ENCODE measurements at regions not wholly inside any gene's neighbourhood (a gene's known extent, or its start where the extent isn't known, plus 50 kb on each side); places are given as distances from the start of the nearest gene placed in this dataset.

DNA sequence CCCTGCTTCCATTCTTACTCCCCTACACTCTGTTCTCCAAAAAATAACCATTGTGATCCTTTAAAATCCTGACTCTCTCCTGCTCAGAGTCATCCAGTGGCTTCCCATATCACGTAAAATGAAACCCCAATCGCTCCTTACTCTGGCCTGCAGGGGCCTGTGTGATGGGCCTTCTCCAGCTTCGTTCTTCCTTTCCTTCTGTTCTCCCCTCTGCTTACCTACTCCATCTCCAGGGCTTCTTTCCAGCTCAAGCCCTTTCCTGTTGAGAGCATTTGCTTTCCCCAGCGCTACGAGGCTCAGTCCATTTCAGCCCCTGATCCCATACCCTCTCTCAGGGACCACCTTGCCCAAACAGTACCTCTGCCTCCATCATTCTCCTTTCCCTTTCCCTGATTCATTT, 144.4 kb upstream of the ARHGAP5 start:
- peak; percentile 42 for DNase-seq
- Histone ChIP-seq H3K18ac (ENCODE audit: low read length) (no peak overlapping the region), H3K79me2 (ENCODE audit: control insufficient read depth, insufficient read depth, low read length) (no peaks in the 10 kb centered on the region), H2BK120ac (ENCODE audit: low read depth, low read length) (no peak overlapping the region), H2BK15ac (replicated peaks; ENCODE audit: low read depth) (no peak overlapping the region), H3K4ac (ENCODE audit: low read depth, low read length) (no peak overlapping the region), H3K36me3 (ENCODE audit: control insufficient read depth, insufficient read depth, low read length) (no peaks in the 10 kb centered on the region), H3K9ac (ENCODE audit: low read length) (no peak overlapping the region), H3K4me3 (ENCODE audit: low read length) (no peak overlapping the region), H3K23ac (ENCODE audit: low read length) (no peak overlapping the region), H3K4me2 (ENCODE audit: low read length) (no peak overlapping the region), H4K5ac (ENCODE audit: low read length) (no peak overlapping the region), H3K56ac (ENCODE audit: low read length) (peak overlapping the region; percentile 46), H3K4me1 (ENCODE audit: control insufficient read depth, low read depth, low read length) (peaks cover 3% of the 10 kb centered on the region), H2BK5ac (ENCODE audit: low read length) (no peak overlapping the region), H2AK5ac (ENCODE audit: low read length) (no peak overlapping the region), H4K8ac (ENCODE audit: low read depth, low read length) (no peak overlapping the region), H3K27me3 (ENCODE audit: insufficient read depth, low read length, poor library complexity) (no peaks in the 10 kb centered on the region), H3K27ac (ENCODE audit: low read depth, low read length) (no peak overlapping the region), H3K79me1 (ENCODE audit: low read length) (no peaks in the 10 kb centered on the region)
- no CpG with 5 or more reads among the region's 5 CpGs for WGBS (ENCODE audit: extremely low coverage, insufficient coverage, low lambda C conversion rate)

DNA sequence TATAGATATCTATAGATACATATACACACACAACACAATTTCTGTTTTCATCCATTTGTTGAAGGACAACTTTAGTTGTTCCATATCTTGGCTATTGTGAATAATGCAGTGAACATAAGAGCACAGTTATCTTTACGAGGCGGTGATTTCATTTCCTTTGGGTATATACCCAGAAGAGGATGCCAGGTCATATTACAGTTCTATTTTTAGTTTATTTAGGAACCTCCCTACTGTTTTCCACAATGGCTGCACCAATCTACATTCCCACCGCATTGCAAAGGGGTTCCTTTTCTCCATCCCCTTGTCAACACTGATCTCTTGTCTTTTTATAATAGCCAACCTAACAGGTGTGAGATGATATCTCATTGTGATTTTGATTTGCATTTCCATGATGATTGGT, 143.4 kb upstream of the ARHGAP5 start:
- Histone ChIP-seq H3K27ac (ENCODE audit: low read depth, low read length) (no peak overlapping the region), H3K56ac (ENCODE audit: low read length) (no peak overlapping the region), H3K79me2 (ENCODE audit: control insufficient read depth, insufficient read depth, low read length) (no peaks in the 10 kb centered on the region)

DNA sequence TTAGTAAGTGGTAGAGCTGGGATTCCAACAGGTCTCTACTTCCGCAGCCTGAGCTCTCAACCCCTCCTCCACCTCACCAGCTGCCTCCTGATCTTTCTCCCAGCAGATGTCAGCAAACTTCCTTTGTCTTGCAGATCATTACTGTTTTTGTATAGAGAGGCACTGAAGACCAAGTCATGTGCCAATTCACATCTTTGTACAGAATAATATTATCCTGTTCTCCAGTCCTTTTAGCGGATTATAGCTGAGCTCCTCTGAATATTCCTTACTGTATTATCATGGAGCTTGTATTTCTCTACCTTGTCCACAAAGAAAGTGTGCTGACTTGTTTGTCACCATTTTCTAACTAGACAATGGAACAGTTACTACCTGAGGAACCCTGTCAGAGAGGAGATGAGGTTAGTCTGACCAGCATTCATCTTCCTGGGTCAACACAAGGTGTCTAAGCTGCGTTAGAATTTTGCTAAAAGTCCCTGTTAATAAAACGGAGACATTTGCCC, 142.3 kb upstream of the ARHGAP5 start:
- Histone ChIP-seq H3K4me3 (ENCODE audit: low read length) (no peak overlapping the region), H3K4me1 (ENCODE audit: control insufficient read depth, low read depth, low read length) (peaks cover 3% of the 10 kb centered on the region), H2BK15ac (replicated peaks; ENCODE audit: low read depth) (no peak overlapping the region), H3K79me1 (ENCODE audit: low read length) (no peaks in the 10 kb centered on the region), H3K4ac (ENCODE audit: low read depth, low read length) (no peak overlapping the region), H2BK5ac (ENCODE audit: low read length) (no peak overlapping the region), H3K4me2 (ENCODE audit: low read length) (no peak overlapping the region), H3K36me3 (ENCODE audit: control insufficient read depth, insufficient read depth, low read length) (no peaks in the 10 kb centered on the region), H2AK5ac (ENCODE audit: low read length) (no peak overlapping the region), H3K79me2 (ENCODE audit: control insufficient read depth, insufficient read depth, low read length) (no peaks in the 10 kb centered on the region), H4K8ac (ENCODE audit: low read depth, low read length) (no peak overlapping the region), H2BK120ac (ENCODE audit: low read depth, low read length) (no peak overlapping the region), H3K18ac (ENCODE audit: low read length) (peak overlapping the region; percentile 60), H3K27me3 (ENCODE audit: insufficient read depth, low read length, poor library complexity) (no peaks in the 10 kb centered on the region), H4K5ac (ENCODE audit: low read length) (no peak overlapping the region), H3K56ac (ENCODE audit: low read length) (no peak overlapping the region), H3K23ac (ENCODE audit: low read length) (no peak overlapping the region), H3K9ac (ENCODE audit: low read length) (no peak overlapping the region), H3K27ac (ENCODE audit: low read depth, low read length) (no peak overlapping the region)
- no CpG with 5 or more reads among the region's 4 CpGs for WGBS (ENCODE audit: extremely low coverage, insufficient coverage, low lambda C conversion rate)
- DNase-seq = peak; percentile 89

More for the DNA sequence above, 143.4 kb upstream of the ARHGAP5 start:
- H2BK120ac ChIP-seq (ENCODE audit: low read depth, low read length) = no peak overlapping the region
- H3K23ac ChIP-seq (ENCODE audit: low read length) = no peak overlapping the region
- H3K9ac ChIP-seq (ENCODE audit: low read length) = no peak overlapping the region
- H4K8ac ChIP-seq (ENCODE audit: low read depth, low read length) = no peak overlapping the region
- no peak overlapping the region for H3K4me3 ChIP-seq (ENCODE audit: low read length)
- H3K4ac ChIP-seq (ENCODE audit: low read depth, low read length) = no peak overlapping the region
- no peak overlapping the region for H3K4me2 ChIP-seq (ENCODE audit: low read length)
- H3K18ac ChIP-seq (ENCODE audit: low read length) = no peak overlapping the region
- H2AK5ac ChIP-seq (ENCODE audit: low read length) = no peak overlapping the region
- H2BK15ac ChIP-seq (replicated peaks; ENCODE audit: low read depth) = no peak overlapping the region
- no peaks in the 10 kb centered on the region for H3K27me3 ChIP-seq (ENCODE audit: insufficient read depth, low read length, poor library complexity)
- DNase-seq = no peak
- H3K79me1 ChIP-seq (ENCODE audit: low read length) = no peaks in the 10 kb centered on the region
- no peaks in the 10 kb centered on the region for H3K36me3 ChIP-seq (ENCODE audit: control insufficient read depth, insufficient read depth, low read length)
- H4K5ac ChIP-seq (ENCODE audit: low read length) = no peak overlapping the region
- H2BK5ac ChIP-seq (ENCODE audit: low read length) = no peak overlapping the region
- peaks cover 3% of the 10 kb centered on the region for H3K4me1 ChIP-seq (ENCODE audit: control insufficient read depth, low read depth, low read length)
- WGBS (ENCODE audit: extremely low coverage, insufficient coverage, low lambda C conversion rate) = no CpG with 5 or more reads among the region's 3 CpGs

DNA sequence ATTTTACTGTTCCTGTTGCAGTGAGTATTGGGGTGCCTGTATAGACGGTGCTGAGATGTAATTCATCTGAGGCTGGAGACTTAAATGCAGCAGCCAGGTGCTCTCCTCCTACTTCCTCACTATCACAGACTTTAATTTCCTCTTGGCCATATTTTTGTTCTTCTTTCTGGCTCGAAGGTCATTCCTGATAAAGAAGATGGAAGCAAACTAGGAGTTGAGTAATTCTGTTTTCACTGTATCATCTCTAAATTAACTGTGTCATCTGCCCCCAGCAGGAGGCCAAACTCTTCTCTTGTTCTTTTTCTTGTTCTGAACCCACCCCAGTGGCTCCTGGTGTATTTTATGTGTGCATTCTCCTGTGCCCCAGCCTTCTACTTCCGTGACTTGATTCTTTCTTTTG, 141.7 kb upstream of the ARHGAP5 start:
- no peak overlapping the region for H3K27ac ChIP-seq (ENCODE audit: low read depth, low read length)

DNA sequence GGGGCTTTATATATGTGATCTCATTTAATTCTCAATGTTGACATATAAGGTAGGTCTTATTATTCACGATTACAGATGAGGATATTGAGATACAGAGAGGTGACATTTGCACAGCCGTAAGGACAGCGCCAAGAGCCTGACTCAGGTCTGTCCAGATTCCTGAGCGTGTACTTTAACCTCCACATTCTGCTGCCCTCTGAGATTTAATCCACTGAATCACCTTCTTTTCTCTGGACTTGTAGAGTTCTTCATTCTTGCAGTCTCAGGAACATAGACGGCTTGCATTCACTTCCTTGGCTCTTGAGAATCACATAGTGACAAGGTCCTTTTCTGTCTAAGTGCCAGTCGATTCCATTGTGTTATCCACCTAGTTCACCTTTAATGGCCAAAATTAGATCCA, 141.0 kb upstream of the ARHGAP5 start:
- no peak overlapping the region for H2BK120ac ChIP-seq (ENCODE audit: low read depth, low read length)
- H3K56ac ChIP-seq (ENCODE audit: low read length) = no peak overlapping the region
- H3K36me3 ChIP-seq (ENCODE audit: control insufficient read depth, insufficient read depth, low read length) = no peaks in the 10 kb centered on the region
- no peaks in the 10 kb centered on the region for H3K27me3 ChIP-seq (ENCODE audit: insufficient read depth, low read length, poor library complexity)
- no peak overlapping the region for H3K27ac ChIP-seq (ENCODE audit: low read depth, low read length)
- WGBS (ENCODE audit: extremely low coverage, insufficient coverage, low lambda C conversion rate) = no CpG with 5 or more reads among the region's 6 CpGs
- no peak overlapping the region for H3K9ac ChIP-seq (ENCODE audit: low read length)
- H4K8ac ChIP-seq (ENCODE audit: low read depth, low read length) = no peak overlapping the region
- H2BK5ac ChIP-seq (ENCODE audit: low read length) = no peak overlapping the region
- no peak overlapping the region for H3K4ac ChIP-seq (ENCODE audit: low read depth, low read length)
- peaks cover 3% of the 10 kb centered on the region for H3K4me1 ChIP-seq (ENCODE audit: control insufficient read depth, low read depth, low read length)
- H3K23ac ChIP-seq (ENCODE audit: low read length) = no peak overlapping the region
- H4K5ac ChIP-seq (ENCODE audit: low read length) = no peak overlapping the region
- no peak overlapping the region for H3K18ac ChIP-seq (ENCODE audit: low read length)
- H3K79me1 ChIP-seq (ENCODE audit: low read length) = no peaks in the 10 kb centered on the region
- H2AK5ac ChIP-seq (ENCODE audit: low read length) = no peak overlapping the region
- H3K79me2 ChIP-seq (ENCODE audit: control insufficient read depth, insufficient read depth, low read length) = no peaks in the 10 kb centered on the region
- H3K4me2 ChIP-seq (ENCODE audit: low read length) = no peak overlapping the region
- H3K4me3 ChIP-seq (ENCODE audit: low read length) = no peak overlapping the region
- no peak for DNase-seq
- H2BK15ac ChIP-seq (replicated peaks; ENCODE audit: low read depth) = no peak overlapping the region

More for the DNA sequence above, 141.7 kb upstream of the ARHGAP5 start:
- Histone ChIP-seq H3K4me1 (ENCODE audit: control insufficient read depth, low read depth, low read length) (peaks cover 3% of the 10 kb centered on the region), H3K36me3 (ENCODE audit: control insufficient read depth, insufficient read depth, low read length) (no peaks in the 10 kb centered on the region), H4K8ac (ENCODE audit: low read depth, low read length) (no peak overlapping the region), H4K5ac (ENCODE audit: low read length) (no peak overlapping the region), H2BK120ac (ENCODE audit: low read depth, low read length) (no peak overlapping the region), H3K56ac (ENCODE audit: low read length) (no peak overlapping the region), H3K79me1 (ENCODE audit: low read length) (no peaks in the 10 kb centered on the region), H3K18ac (ENCODE audit: low read length) (no peak overlapping the region), H3K4ac (ENCODE audit: low read depth, low read length) (no peak overlapping the region), H3K9ac (ENCODE audit: low read length) (no peak overlapping the region), H2BK5ac (ENCODE audit: low read length) (no peak overlapping the region), H2AK5ac (ENCODE audit: low read length) (no peak overlapping the region), H3K4me3 (ENCODE audit: low read length) (no peak overlapping the region), H3K79me2 (ENCODE audit: control insufficient read depth, insufficient read depth, low read length) (no peaks in the 10 kb centered on the region), H2BK15ac (replicated peaks; ENCODE audit: low read depth) (no peak overlapping the region), H3K27me3 (ENCODE audit: insufficient read depth, low read length, poor library complexity) (no peaks in the 10 kb centered on the region), H3K4me2 (ENCODE audit: low read length) (no peak overlapping the region), H3K23ac (ENCODE audit: low read length) (no peak overlapping the region)
- no CpG with 5 or more reads among the region's 3 CpGs for WGBS (ENCODE audit: extremely low coverage, insufficient coverage, low lambda C conversion rate)
- DNase-seq = no peak

DNA sequence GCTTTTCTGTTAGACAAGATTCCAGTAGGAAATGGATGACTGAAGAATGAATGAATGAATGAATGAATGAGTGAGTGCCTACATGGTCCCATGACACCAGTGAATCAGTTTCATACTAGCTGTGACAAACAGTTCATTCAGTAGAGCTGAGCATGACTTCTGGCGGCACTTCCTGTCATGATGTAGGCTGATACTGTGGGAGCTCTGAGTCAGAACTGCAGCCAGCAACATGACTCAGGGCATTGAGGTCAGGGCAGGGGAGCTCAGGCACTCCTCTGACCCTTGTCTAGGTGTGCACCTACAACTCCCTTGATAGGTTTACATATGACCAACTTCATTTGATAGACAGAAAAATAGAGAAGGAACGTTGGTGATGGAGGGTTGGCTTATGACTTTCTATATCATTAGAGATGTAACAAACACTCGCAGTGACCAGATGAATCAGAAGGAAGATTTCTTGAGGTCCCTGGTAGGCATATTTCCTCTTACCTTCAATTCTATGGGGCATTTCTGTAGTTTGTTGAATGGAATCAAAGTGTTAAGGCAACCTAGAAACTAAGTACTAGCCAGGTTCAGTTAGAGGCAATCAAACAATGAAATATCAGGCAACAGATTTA, 139.3 kb upstream of the ARHGAP5 start:
- Histone ChIP-seq H3K56ac (ENCODE audit: low read length) (no peak overlapping the region), H3K27me3 (ENCODE audit: insufficient read depth, low read length, poor library complexity) (no peaks in the 10 kb centered on the region), H3K4ac (ENCODE audit: low read depth, low read length) (no peak overlapping the region), H2BK120ac (ENCODE audit: low read depth, low read length) (no peak overlapping the region), H3K23ac (ENCODE audit: low read length) (no peak overlapping the region), H2BK15ac (replicated peaks; ENCODE audit: low read depth) (no peak overlapping the region), H3K4me2 (ENCODE audit: low read length) (no peak overlapping the region), H2BK5ac (ENCODE audit: low read length) (no peak overlapping the region), H3K4me3 (ENCODE audit: low read length) (no peak overlapping the region), H3K79me2 (ENCODE audit: control insufficient read depth, insufficient read depth, low read length) (no peaks in the 10 kb centered on the region), H3K18ac (ENCODE audit: low read length) (no peak overlapping the region), H4K5ac (ENCODE audit: low read length) (no peak overlapping the region), H3K4me1 (ENCODE audit: control insufficient read depth, low read depth, low read length) (peaks cover 3% of the 10 kb centered on the region), H3K9ac (ENCODE audit: low read length) (no peak overlapping the region), H3K79me1 (ENCODE audit: low read length) (no peaks in the 10 kb centered on the region), H3K36me3 (ENCODE audit: control insufficient read depth, insufficient read depth, low read length) (no peaks in the 10 kb centered on the region), H4K8ac (ENCODE audit: low read depth, low read length) (no peak overlapping the region), H3K27ac (ENCODE audit: low read depth, low read length) (no peak overlapping the region), H2AK5ac (ENCODE audit: low read length) (no peak overlapping the region)
- peak; percentile 92 for DNase-seq
- no CpG with 5 or more reads among the region's 3 CpGs for WGBS (ENCODE audit: extremely low coverage, insufficient coverage, low lambda C conversion rate)
